Choroid plexus epithelial cell (primary cell): ENCODE measurements at regions not wholly inside any gene's neighbourhood (a gene's known extent, or its start where the extent isn't known, plus 50 kb on each side); places are given as distances from the start of the nearest gene placed in this dataset.
"Not testable (repeated sequence)": the region's sequence is repeated elsewhere in the genome, so short reads cannot be mapped to it uniquely, and the experiment has no call there.

Experiments used
- DNase-seq: peaks from one replicate; pipeline ENCODE4 v3.0.0-alpha.2; 2010; ENCODE audit warnings: low read depth
- H3K4me3 ChIP-seq: 2 replicates; pipeline ENCODE4 v1.5.1; 2011; ENCODE audit warnings: low read depth, mild to moderate bottlenecking, control low read depth, low read length, moderate library complexity
- CTCF ChIP-seq: conservative IDR thresholded peaks from 2 replicates; pipeline ENCODE4 v1.5.1; 2011; ENCODE audit warnings: low read depth, mild to moderate bottlenecking, control low read depth, inconsistent platforms, low read length, moderate library complexity

- TF ChIP-seq CTCF = peak; percentile 37
- peak; percentile 41 for DNase-seq
- H3K4me3 ChIP-seq = no peak overlapping the region
These were observed 140.9 kb downstream of the RNF144B start for GRCh38 chr6:18527836-18528743.

GRCh38 chr6:18530201-18530600 is 143.1 kb downstream of the RNF144B start:
- no peak overlapping the region for H3K4me3 ChIP-seq
- TF ChIP-seq CTCF = no peak
- no peak for DNase-seq

- H3K4me3 ChIP-seq = no peak overlapping the region
- TF ChIP-seq CTCF = no peak
- no peak for DNase-seq
These were observed 145.0 kb downstream of the RNF144B start for GRCh38 chr6:18532139-18532538.

- no peak for DNase-seq
- no peak for TF ChIP-seq CTCF
- H3K4me3 ChIP-seq = no peak overlapping the region
These were observed 146.6 kb downstream of the RNF144B start for GRCh38 chr6:18533793-18534192.

- no peak for TF ChIP-seq CTCF
- no peak overlapping the region for H3K4me3 ChIP-seq
- DNase-seq = no peak
These were observed 149.5 kb downstream of the RNF144B start for GRCh38 chr6:18536591-18537055.

GRCh38 chr6:18538315-18538714 is 151.2 kb downstream of the RNF144B start:
- TF ChIP-seq CTCF = no peak
- no peak for DNase-seq
- no peak overlapping the region for H3K4me3 ChIP-seq

GRCh38 chr6:18543051-18543450 is 155.9 kb downstream of the RNF144B start:
- no peak for TF ChIP-seq CTCF
- H3K4me3 ChIP-seq = no peak overlapping the region
- no peak for DNase-seq

GRCh38 chr6:18545142-18545541 is 158.0 kb downstream of the RNF144B start:
- H3K4me3 ChIP-seq, DNase-seq: not testable (repeated sequence)
